ENCODE measurements at regions not wholly inside any gene's neighbourhood (a gene's known extent, or its start where the extent isn't known, plus 50 kb on each side); places are given as distances from the start of the nearest gene placed in this dataset.

GRCh38 chr4:164695650-164696049 is 58.3 kb upstream of the SMIM31 start:
- no peak for TF ChIP-seq CTCF (IDR thresholded peaks at IDR 0.05; ENCODE audit: low read depth, low read length, missing input control)
- TF ChIP-seq RAD21 (IDR thresholded peaks at IDR 0.05): no peak
- TF ChIP-seq ZBTB33 (IDR thresholded peaks at IDR 0.05): no peak
- TF ChIP-seq TAF1 (conservative IDR thresholded peaks at IDR 0.05): no peak
- no peak for TF ChIP-seq EGR1 (IDR thresholded peaks at IDR 0.05; ENCODE audit: low read depth in 2 of 2)
- no peak for TF ChIP-seq FOXA1 (IDR thresholded peaks at IDR 0.05)
- TF ChIP-seq REST (IDR thresholded peaks at IDR 0.05): no peak
- TF ChIP-seq, protein P1, sequence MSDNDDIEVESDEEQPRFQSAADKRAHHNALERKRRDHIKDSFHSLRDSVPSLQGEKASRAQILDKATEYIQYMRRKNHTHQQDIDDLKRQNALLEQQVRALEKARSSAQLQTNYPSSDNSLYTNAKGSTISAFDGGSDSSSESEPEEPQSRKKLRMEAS (IDR thresholded peaks at IDR 0.05): no peak
- TF ChIP-seq YY1 (IDR thresholded peaks at IDR 0.05): no peak
- TF ChIP-seq JUND (IDR thresholded peaks at IDR 0.05): no peak
- TF ChIP-seq ATF3 (IDR thresholded peaks at IDR 0.05): no peak
- no peak for TF ChIP-seq GABPA (IDR thresholded peaks at IDR 0.05 in 1 of 2, conservative IDR thresholded peaks at IDR 0.05 in 1 of 2)

All from liver (tissue), 3 donors.